Activated CD8-positive, alpha-beta memory T cell treated with anti-CD3 and anti-CD28 coated beads for 4 hours (primary cell): ENCODE measurements at regions not wholly inside any gene's neighbourhood (a gene's known extent, or its start where the extent isn't known, plus 50 kb on each side); places are given as distances from the start of the nearest gene placed in this dataset.

ENCODE experiments used
- DNase-seq, 2 donors: peaks; one replicate each; pipeline ENCODE4 v3.0.0-alpha.2; 2020; ENCODE audit warnings: low read depth in 2 of 2

DNA sequence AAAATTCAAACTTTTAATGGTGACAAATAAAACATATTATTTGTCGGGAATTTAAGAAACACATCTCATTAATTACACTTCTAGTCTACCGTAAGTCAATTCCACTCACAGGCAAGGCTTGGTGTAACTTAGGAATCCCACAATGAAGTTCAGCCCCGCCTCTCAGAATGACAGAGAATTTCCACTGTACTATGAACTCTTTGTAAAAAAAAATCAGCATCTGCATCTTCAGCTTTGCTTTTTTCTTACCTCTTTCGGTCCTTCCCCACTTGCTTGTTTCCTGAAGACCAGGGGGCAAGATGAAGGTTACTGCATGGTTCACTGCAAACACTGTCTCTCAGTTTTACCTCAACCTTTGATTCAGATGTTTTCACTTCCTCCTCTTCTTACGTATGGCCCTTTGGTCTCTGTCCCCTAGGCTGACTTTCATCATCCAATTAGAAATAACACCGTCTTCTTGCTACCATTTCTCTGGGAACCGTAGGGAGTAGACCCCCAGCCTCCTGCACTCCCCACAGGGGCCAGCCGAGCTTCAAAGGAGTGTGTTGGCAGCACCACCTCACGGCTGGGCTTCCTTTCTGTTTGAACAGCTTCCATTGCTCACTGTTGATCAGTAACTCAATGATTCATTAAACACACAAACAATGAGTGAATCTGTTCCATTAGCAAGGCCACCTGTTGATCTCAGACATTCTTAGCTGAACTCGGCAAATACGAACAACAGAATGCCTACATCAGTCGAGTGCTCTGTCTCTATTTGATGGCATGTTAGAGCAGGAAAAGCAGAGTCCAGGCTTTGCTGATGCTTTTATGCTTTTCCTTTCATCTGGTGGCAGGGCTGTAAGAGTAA lies 343.0 kb downstream of the BMP4 start:
- DNase-seq: no peak

DNA sequence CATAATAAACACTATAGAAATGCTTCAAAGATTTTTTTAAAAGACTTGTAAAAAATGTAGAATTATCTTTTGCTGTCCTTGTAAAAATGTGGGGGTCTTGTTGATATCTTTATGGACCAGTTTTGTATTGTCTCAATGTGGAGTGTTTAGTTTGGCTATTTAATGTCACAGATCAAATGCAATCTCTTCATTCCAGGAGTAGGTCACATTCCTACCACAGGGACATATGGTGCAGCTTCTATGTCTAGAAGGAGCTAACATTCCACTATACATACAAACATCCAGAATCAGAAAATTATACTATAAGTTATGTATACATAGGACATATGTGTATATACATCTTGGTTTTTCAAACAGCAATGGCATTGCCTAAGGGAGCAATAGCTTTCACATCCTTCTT lies 345.7 kb downstream of the BMP4 start:
- DNase-seq: no peak

DNA sequence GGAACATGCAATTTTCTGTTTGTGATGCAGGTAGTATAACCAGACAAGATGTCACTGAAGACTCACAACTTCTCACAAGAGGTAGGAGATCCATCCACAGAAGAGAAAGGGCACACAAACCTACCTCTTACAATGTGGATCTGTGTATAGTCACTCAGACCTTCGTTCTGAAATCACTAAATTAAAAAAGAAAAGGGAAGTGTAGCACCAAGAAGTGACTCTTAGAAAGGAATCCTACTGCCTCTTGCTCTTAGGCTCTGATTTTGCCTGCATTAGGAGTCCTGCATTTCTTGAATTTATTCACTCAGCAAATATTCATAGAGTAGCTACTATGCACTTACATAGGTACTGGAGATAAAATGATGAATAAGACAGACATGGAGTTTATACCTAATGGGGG lies 347.6 kb downstream of the BMP4 start:
- no peak for DNase-seq

DNA sequence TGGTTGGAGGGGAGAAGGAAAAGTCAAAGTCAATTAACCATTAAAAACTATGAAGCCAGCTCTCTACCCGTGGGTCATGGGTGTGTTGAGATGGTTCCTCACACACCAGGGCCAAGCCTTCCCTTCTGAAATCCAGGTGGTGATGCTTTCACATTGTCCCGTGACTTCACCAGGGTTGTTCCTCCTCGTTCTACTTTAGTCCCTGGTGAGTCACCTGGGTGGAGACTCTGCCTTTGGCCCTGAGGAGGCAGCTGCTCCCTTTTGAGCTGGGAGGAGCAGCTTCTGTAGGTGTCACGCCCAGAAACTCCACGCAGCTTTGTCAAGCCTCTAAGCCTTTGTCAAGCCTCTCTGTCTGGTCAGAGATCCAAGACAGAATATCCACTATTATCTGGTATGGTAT lies 348.3 kb downstream of the BMP4 start:
- DNase-seq: no peak

DNA sequence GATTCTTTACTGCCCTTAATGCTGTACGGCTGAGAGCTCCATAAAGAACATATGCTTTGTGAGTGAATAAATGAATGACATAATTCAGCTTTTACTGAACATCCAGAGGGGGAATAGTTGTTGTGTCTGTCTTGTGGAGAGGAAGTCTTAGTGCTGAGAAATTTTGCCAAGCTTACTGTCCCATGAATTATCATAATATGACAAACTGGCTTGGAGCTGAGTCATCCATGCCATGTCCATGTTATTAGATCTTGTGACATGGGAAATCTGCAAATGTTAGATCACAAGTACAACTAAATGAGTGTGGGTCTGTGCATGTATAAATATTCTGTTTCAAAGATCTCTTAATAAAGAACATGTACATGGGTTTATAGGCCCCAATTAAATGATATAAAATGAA lies 350.4 kb downstream of the BMP4 start:
- DNase-seq: no peak

DNA sequence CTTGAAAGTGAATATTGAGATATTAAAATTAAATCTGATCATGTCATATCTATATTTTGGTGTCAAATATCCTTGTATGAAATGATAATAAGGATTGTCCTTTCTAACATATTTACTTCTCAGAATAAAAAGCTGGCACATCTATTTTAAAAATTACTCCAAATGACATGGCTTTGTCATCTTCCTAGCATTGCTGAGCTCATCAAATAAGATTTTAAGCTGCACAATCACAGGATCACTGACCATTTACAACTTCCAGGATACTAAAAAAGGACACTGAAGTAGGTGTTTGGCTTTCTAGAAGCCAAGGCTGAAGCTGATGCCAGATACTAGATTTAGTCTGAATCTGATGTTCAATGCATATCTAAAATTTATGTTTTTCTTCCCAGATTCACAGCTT lies 351.1 kb downstream of the BMP4 start:
- DNase-seq: no peak

DNA sequence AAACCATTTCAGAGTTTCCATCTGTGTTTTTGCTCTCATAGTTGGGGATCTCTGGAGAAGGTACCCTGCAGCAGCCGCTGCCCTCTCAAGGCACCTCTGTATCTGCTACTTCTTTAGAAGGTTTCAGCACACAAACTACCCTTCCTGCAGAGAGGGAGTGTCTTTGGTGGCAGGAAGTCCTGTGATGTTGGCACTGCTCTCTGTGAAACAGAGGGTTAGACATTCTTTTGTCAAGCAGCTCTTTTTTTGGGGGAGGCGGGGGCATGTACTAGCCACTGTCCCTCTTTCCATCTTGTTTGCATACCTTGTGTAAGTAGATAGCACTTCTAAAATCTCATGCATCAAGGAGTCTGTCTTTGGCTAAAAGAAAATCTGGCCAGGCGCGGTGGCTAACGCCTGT lies 352.6 kb downstream of the BMP4 start:
- no peak for DNase-seq

DNA sequence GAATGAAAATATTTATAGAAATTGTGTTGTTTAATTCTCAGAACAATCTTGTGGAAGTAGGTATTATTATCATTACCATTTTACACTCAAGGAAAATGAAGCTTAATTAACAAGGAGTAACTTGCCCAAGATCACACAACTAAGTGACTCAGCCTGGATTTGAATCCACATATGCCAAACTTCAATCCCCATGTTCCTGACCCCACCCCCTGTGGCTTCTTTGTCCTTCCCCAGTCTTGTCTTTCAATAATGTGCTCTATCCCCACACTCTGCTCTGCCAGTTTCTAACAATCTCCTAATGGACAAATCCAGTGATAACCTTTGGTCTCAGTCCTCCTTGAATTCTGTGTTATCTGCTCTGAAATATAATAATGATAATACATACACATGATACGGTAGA lies 355.2 kb downstream of the BMP4 start:
- DNase-seq: no peak

DNA sequence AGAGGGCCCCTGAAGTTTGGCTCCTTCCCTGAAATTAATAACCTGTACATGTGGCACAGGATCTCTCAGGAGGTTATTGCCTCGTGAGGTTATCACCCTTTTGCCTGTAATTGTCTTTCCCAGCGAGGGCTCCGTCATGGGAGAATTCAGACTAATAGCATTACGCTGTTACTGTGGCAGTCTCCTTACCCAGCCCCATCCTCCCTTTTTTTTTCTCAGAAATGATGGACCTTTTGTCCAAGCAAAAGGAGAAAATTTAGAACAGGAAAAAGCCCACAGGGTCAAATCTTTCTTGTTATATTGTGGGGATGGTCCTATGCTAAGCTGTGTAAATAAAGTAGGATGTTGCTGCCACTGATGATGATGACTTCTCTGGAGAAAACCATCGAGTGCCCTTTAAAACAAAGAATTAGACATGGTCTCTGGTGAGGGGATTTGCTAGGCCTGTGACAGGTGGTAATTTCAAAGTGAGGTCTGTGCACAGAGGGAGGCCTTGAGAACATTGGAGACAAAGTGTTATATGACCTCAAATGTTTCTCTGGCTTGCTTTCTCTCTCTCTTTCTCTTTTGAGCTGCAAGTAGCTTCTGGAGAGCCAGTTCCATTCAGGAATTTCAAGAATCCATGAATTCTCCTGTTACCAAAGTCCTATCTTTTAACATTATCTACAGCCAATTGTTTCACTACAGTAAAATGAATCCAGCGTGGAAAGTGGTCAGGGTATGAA lies 357.2 kb downstream of the BMP4 start:
- DNase-seq: no peak

DNA sequence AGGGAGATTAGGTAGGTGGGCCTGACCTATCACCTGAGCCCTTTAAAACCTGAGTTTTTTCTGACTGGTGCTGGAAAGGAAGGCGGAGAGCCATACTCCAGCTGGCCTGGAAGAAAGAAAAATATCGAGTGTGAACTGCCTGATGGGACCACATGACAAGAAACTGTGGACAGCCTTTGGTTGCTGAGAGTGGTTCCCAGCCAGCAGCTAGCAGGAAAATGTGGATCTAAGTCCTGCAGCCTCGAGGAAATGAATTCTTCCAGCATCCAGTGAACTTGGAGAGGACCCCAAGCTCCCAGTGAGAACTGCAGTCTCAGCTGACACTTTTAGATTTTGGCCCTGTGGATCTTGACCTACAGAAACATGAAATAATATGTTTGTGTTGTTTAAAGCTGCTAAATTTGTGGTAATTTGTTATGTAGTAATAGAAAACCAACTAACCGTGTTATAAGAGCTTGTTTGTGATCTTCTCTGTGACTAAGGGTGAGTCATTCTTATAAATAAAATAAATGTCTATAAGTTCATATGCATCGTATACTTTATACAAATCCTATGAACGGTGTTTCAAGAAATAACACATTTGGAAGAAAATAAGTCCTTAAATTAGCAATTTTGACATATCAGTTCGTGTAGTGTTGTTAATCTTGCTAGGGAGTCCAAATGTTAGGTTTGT lies 359.6 kb downstream of the BMP4 start:
- DNase-seq: no peak

DNA sequence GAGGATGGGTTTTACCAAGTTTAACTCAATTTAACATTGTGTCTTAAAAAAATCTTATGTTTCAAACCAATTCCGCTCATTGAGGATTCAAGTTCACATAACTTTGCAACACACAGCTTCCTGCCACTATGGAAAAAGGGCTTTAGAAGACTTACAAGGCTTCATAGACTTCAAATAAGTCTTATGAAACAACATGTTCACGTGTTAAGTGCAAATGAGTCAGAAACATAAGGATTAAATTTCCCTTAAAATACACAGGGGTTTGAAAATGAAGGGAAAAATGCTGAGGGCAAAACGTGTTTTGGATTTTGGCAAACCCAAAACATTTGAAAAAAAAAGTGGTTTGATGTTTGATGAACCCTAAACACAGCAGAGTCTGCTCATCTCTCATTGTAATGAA lies 364.8 kb downstream of the BMP4 start:
- no peak for DNase-seq

DNA sequence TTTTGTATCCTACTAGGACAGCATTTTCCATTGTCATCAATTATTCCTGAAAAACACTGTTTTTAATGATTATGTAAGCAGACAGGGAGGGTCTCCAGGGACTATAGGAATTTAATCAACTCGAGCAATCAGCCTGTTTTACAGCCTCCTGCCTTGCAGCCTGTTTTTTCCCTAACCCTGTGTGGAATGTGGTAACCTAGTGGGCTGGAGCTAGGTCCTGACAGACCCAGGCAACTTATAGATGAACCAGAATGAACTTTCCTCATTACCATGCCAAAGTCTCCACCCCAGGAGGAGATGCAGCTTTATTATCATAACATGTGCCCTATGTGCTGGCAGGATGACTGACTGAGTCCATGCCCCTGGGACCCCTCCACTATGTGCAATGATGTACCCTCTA lies 375.1 kb downstream of the BMP4 start:
- DNase-seq: no peak

DNA sequence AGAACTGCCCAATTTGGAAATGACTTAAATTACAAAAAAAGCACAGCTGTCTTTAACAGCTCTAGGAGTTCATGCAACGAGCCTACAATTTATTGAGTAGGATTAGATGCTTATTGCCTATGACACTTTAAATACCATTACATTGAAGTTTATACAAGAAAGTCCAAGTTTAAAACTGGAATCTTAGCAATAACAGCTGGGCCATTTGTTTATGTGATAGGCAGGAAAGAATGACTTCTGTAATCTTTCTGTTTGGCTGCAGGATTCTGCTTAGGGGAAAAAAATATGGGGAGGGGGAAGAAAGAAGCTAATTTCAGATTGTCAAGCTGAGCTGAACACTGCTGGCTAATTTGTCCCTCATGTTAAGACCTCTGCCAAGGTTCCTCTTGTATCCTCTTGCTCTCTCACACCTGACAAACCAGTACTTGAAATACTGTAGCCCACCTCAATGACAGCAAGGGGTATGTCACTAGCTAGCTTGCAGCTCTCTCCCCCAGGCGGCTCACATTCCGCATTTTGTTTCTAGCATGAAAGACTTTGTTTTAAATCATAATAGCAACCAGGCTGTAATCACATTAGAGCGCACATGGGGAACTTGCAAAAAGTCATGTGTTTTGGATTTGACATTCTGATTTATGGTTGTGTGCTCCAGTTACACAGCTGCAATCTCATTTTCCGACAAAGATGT lies 384.8 kb downstream of the BMP4 start:
- DNase-seq: no peak

DNA sequence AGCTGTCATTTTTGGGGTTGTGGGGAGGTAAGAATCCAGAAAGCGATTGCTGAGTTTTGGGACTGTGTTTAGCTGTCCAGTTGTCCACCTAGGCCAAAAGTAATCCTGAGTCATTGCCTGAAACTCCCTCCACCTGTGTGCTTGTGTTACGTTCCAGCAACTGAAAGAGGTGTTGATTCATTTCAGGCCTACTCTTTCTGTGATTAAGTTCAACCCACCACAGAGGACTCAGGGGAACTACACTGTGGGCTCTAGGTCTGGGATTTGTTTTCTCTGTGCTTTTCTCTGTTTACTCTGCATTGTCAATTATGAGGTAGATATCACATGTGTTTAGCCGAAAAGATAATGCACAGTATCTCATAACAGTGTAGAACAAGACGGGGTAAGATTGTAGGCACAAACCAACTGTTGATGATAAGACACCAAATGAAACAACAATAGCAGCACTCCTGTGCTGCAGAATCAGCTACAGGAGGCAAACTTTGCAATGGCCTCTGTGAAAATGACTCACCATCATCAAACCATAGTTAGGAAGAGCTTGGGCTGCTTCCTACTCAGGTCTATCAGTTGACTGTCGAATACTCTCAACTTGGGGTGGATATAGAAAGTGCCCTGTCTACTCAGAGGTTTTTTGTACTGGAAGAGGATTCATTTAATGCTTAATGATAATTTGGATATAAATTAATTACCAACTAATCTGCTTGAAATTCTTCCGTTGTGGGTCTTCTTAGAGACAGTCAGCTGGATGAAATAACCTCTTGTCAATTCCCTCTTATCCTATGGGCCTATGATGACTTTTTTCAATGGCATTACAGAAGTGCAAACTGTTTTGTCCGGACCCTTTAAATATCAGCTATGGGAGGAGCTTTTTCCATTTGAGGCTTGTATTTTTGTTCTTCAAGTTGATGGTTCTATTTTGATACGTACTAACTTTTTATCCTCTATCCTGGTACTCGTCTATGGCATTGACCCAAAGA lies 385.9 kb downstream of the BMP4 start:
- DNase-seq: no peak

DNA sequence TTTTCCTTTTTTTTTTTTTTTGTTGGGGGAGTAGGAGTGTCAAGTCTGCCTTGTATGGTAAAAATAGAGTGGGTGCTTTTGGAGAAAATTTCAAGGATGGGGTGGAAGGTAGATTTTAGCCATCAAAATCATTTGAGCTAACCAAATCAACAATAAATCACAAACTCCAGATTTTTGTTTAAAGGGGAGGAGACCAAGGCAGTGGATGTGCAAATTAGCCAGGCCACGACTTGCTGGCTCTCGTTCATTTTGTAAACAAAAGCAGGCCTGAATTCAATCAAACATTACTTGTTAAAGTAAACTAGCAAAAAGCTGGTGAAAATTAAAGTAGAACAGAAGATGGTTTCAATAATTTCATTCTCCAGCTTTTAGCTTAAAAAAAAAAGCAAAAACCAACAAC lies 387.2 kb downstream of the BMP4 start:
- no peak for DNase-seq

DNA sequence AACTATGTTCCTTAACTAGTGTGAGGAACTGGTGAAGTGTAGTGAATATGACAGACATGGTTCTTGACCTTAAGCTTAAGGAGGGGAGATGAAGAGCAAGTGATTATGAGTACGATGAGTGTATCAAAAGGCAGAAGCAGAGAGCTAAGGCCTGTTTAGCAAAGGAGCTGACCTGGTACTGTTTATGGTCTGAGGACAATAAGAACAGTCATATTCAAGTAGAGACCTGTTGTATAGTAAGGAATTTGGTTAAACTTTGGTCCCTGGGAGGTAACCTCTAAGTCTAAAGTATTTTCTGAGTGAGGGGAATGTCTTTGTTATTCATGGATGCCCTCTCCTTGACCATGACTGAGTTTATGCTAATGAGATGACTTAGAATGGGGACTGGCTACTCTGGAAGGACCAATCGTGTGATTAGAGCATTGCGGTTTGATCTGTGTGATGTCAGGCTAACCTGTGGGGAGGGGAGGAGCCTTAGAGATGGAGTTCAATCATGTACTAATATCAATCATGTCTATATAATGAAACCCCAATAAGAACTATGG lies 389.3 kb downstream of the BMP4 start:
- no peak for DNase-seq

DNA sequence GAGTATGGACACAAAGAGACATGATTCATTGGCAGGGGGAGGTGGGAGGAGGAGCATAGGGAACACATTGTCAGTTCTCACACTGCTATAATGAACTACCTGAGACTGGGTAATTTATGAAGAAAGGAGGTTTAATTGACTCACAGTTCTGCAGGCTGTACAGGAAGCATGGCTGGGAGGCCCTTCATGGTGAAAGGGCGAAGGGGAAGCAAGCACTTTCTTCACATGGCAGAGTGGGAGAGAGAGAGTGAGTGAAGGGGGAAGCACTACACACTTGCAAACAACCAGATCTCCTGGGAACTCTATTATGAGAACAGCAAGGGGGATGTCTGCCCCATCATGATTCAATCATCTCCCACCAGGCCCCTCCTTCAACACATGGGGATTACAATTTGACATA lies 391.8 kb downstream of the BMP4 start:
- DNase-seq: no peak

DNA sequence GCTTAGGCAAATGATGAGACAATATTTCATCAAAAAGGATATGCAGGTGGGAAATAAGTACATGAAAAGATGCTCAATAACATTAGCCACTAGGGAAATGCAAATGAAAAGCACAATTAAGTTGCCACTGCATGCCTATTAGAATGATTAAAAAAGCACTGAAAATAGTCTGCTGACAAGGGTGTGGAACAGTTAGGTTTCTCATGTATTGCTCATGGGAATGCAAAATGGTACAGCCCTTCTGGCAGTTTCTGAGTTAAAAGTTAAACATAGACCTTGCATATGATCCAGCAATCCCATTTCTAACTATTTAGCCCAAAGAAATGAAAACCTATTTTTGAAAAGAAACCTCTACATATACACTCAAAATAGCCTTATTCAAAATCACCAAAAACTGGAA lies 393.0 kb downstream of the BMP4 start:
- no peak for DNase-seq

DNA sequence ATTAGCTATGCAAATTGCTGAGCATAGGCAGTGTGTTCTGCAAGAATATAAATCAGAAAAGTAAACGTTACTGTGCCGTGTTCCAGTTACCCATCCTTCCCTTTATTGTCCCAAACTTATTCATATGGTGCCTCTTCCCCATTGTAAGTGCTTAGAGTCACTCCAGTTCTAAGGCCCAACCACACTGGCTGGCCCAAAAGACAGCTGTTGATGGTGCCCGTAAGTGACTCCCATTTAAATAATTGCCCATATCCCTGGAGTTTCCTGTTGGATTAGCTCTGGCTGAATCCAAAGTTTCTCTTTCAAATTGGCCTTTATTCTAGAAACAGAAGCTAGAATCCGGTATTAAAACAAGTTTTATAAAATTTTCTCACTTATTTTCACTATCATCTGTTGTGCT lies 400.1 kb upstream of the DDHD1 start:
- no peak for DNase-seq

DNA sequence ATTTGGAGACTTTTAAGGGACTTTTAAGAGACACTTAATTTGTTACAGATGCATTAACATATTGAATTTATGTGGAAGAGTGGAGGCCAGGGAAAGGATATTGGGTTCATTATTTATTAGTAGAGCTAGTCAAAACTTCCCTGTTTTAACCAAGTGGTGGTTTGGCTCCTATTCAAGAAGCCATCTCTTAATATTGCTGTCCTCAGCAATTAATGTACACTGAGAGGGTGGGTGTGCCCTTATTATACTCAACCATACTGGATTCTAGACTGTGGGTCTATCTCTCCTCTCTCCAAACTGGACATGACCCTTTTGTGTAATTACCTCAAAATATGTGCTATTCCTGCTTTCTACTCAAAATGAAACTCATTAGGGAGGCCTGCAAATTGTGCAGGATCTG lies 398.7 kb upstream of the DDHD1 start:
- DNase-seq: no peak

DNA sequence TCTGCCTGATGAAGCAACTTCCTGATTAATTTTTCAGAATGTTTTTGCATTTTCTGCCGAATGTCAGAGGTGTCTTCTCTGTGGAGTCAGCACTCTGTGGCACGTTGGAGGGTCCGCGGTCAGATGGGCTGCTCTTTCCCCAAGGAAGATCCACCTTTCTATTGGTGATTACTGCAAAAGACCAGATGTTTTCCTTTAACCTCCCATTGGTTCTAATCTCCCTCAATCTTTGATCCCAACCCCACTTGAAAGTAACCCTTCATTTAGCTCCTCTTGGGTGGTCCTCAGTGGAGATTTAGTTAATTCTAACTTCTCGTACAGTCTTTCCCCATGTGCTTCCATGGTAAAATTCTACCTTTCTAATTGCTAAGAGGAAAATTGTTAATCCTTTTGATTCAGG lies 397.7 kb upstream of the DDHD1 start:
- DNase-seq: no peak
